DMS153 treated with DMSO at 0.1 percent for 48 hours (cell line): ENCODE measurements at regions not wholly inside any gene's neighbourhood (a gene's known extent, or its start where the extent isn't known, plus 50 kb on each side); places are given as distances from the start of the nearest gene placed in this dataset.

Experiments
- DNase-seq: peaks from one replicate; lab custom pipeline; 2025; ENCODE audit not compliant: unreplicated experiment; lab: John Stamatoyannopoulos, UW

DNA sequence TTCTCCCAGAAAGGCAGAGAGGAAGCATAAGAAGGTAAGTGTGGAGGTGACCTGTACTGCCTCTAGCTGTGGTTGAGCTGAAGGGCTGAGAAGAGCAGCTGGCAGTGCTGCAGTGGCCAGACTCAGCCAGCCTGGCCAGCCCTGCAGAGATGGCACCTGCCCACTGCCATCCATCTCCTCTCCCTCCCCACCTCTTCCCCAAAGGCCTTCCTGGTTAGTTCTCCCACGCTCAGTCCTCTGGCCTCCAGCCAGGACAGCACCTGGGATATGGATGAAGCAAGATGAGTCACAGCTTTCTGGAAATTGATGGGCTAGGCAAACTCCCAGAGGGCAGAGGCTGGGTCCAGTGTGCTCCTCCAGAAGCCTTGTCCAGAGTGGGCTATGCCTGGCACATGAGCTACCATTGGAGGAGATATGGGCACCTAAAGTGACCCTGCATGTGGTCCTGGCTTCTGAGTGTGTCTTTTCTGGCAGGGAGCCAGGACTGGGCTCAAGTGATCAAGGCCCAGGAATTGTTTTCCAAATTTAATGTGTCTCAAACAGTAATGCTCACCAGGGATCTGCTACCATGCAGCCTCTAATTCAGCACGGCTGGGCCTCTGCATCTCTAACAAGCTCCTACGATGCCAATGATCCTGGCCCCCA is 81.0 kb upstream of the CACUL1 start:
- peak; percentile 39 for DNase-seq

GRCh38 chr10:118838364-118838763 is 83.6 kb upstream of the CACUL1 start:
- no peak for DNase-seq

DNA sequence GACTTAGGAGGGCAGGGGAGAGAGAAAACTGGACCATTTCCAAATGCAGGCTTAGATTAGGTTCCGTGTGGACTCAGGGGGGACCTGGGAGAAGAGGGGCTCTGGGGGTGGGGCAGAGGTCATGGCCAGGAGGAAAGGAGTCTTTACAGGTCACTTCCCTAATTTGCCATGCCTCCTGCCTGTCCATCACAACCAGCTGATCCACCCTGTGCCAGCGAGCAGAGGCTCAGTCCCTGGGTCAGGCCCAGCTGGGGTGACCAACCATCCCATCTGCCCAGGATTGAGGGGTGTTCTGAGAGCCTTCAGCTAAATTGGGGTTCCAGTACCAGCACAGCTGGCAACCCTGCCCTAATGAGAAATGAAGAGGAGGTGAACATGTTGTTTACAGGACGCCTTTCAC is 84.6 kb upstream of the CACUL1 start:
- DNase-seq: no peak

DNA sequence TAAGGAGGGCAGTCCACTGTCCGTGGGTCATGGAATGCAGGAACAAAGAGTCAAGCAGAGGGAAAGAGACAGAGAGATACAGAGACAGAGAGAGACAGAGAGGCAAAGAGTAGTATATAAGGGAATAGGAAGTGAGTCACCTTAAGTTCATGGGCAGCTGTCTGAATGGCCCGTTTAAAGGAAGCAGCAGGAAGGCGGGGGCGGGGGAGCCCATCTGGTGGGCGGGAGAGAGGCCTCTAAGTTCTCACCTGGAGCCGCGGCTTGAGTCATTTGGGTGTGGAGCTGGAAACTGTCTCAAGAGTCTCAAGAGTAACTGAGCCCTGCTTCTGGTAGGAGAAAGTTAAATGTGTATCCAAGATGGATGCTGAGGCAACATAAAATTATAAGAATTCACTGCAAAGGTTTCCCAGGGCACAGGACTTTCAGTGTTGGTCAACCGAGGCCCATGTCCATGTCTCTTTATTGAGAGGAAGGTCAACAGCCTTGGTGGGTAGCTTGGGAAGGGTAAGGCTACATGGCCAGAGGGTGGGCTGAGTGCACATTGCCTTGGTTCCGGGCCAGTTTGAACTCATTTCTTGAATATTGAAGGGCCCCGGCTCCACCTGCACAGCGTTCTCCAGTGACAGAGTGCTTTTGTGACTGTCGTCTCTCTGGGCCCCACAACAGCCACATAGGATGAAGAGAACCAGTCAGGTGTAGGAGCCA is 85.5 kb upstream of the CACUL1 start:
- DNase-seq: no peak

DNA sequence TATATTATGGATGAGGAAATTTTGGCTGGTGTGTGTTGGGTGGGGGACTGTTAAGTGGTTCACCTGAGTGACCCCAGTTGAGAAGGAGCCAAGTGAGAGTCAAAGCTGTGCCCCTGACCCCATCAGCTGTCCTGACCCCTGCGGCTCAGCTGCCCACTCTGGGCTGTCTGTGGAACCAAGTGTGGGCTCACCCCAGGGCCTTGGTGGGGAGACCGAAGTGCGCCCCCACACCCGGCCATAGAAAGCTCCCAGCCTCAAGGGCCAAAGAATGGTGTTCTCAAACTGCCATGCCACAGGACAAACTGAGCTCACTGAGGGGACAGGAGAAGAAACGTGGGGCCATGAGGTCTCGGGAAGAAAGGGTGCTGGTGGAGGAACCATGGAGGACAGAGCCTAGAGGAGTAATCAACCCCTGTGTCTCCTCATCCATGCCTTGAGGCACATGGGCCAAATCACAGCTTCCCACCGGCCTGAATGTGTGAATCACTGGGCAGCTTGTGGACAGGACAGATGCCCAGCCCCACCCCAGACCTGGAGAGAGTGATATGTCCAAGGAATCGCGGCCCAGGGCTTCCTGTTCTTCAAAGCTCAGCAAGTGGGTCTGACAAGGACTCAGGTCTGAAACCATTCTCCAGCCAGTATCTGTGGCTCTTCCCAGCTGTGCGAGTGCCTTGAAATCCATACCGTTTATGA is 86.2 kb upstream of the CACUL1 start:
- DNase-seq: no peak

GRCh38 chr10:118841881-118842605 is 87.3 kb upstream of the CACUL1 start:
- no peak for DNase-seq

- DNase-seq: no peak
Observed at GRCh38 chr10:118842843-118843624, 88.3 kb upstream of the CACUL1 start.

GRCh38 chr10:118843647-118844265 is 89.0 kb upstream of the CACUL1 start:
- DNase-seq: no peak

DNA sequence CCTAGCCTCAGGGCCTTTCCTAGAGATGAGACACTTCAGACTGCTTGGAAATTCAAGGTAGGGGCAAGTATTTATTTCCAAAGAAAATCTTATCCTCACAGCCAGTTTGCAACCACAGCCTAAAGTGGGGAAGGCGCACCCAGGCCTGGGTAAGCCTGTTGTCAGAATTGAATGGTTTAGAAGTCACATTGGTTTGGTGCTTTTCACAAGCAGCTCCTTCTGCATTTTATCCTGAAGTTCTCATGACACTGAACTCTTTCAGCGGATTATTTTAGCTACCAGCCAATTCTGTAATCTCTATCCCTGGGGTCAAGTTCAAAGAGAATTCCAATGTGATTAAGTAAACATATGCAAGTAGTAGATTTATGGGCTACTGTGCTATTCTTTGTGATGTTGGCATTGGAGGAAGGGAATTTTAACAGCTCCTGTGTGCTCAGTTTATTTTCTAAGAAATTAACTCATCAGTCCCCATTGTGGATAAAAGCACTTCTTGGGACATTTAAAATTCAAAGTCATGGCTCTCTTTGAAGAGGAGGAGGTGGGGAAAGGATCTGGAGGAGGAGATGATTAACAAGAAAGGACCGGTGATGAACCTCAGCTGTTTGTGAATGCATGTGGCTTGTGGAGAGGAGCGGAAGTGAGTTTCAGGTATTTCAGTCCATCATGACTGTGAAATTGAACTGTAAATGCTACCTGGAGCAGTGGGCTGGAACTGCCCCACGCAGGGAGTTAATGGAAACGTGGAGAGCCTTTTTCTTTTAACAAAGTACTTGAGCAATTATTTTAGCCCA is 90.2 kb upstream of the CACUL1 start:
- no peak for DNase-seq

- no peak for DNase-seq
Observed at GRCh38 chr10:118845776-118846175, 91.0 kb upstream of the CACUL1 start.

GRCh38 chr10:118850418-118851061 is 95.8 kb upstream of the CACUL1 start:
- peak; percentile 35 for DNase-seq

- no peak for DNase-seq
Observed at GRCh38 chr10:118851062-118852035, 96.6 kb upstream of the CACUL1 start.

GRCh38 chr10:118853916-118854315 is 99.1 kb upstream of the CACUL1 start:
- no peak for DNase-seq

DNA sequence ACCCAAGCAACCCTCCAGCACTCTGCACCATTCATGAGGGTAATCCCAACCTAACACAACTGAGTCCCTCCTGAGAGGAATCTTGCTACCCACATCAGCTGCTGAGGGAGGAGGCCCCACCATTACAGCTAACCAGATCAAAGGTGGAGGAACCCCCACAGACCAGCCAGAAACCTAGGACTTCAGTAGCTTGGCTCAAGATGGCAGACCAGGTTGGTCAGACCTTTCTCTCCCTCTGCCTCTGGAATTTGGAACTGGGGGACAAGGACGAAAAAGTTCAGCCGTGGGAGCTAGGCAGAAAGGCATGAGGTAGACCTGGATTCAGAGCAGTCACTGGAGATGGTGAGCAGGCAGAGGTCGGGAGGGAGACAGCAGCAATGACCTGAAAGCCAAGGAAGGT is 101.3 kb upstream of the CACUL1 start:
- no peak for DNase-seq

- DNase-seq: no peak
Observed at GRCh38 chr10:118865998-118866693, 111.4 kb upstream of the CACUL1 start.

DNA sequence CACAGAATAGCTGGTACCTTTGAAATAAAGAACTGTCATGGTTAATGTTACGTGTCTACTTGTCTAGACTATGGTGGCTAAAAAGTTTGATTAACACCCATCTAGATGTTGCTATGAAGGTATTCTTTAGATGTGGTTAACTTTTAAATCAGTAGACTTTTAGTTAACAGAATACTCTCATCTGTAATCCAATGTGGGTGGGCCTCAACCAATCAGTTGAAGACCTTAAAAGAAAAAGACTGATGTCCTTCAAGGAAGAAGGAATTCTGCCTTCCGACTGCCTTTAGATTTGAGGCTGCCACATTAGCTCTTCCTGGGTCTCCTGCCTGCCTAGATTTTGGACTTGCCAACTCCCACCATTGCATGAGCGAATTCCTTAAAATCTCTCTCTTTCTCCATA is 113.0 kb upstream of the CACUL1 start:
- no peak for DNase-seq

GRCh38 chr10:118868589-118868988 is 113.8 kb upstream of the CACUL1 start:
- DNase-seq: no peak
